GM19239 (cell line): ENCODE measurements at regions not wholly inside any gene's neighbourhood (a gene's known extent, or its start where the extent isn't known, plus 50 kb on each side); places are given as distances from the start of the nearest gene placed in this dataset.
"Not testable (repeated sequence)": the region's sequence is repeated elsewhere in the genome, so short reads cannot be mapped to it uniquely, and the experiment has no call there.

Experiments
- DNase-seq: peaks from one replicate; pipeline ENCODE4 v3.0.0; 2011; ENCODE audit warnings: low spot score; ENCODE audit not compliant: insufficient read length
- FAIRE-seq: peaks from 2 replicates; lab custom pipeline; 2011; peaks lifted over from hg19 to GRCh38; lab: Jason Lieb, UNC

- FAIRE-seq (no peak), DNase-seq (no peak)
Measured at GRCh38 chr11:56883371-56883987, 105.2 kb upstream of the OR5AK2 start.

DNA sequence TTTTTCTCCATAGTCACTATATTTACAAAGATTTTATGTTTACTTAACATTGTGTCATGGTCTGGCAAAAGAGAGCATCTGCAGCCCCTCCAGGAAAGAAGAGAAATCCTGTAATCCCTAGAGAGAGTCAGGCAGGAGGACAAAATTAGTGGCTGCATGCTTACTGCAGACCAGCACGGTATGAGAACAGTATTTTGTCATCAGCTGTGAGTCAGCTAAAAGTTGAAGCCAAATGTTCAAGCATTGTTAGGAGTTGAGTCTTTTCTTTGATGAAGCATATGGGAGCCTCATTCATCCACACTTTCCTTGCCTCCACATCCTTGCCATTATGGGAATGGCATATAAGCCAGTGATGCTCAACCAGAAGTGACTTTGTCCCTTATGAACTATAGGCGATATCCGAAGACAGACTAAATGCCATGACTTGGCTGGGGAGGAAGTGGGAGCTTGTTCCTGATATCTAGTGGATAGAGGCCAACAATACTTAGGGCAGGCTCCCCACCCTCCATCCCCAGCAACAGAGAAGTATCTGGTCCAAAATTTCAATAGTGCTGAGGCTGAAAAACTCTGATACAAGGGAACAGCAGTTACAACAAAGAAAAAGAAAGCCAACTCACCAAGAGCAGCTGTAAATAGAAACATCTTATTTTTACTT lies 112.0 kb upstream of the OR5AK2 start:
- FAIRE-seq, result no peak
- DNase-seq, result no peak

GRCh38 chr11:56855217-56855616 lies 106.7 kb upstream of the OR9G4 start:
- DNase-seq (no peak), FAIRE-seq (no peak)

- FAIRE-seq (no peak), DNase-seq (no peak)
Measured at GRCh38 chr11:56852131-56852530, 103.6 kb upstream of the OR9G4 start.

- FAIRE-seq (no peak), DNase-seq (no peak)
Measured at GRCh38 chr11:56849852-56850251, 101.4 kb upstream of the OR9G4 start.

DNA sequence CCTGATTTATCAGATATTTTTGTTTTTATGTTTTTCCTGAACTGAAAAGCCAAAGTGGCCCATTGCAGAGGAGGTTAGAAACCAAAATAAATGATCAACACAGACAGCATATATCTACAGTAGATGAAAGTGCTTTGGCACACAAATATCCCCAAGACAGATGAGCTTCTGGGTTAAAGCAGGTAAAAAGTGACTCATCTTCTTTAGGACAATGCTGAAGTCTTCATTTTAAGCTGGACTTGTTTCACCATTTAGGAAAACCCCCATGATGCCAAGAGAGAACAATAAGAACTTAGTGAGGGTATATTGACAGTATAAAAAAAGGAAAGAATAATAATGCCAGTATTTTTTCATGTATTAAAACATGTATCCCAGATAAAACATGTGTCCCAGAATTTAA lies 100.8 kb upstream of the OR9G4 start:
- DNase-seq (no peak), FAIRE-seq (no peak)

GRCh38 chr11:56848141-56848809 lies 99.8 kb upstream of the OR9G4 start:
- FAIRE-seq (no peak), DNase-seq (no peak)

- FAIRE-seq (no peak), DNase-seq (no peak)
Measured at GRCh38 chr11:56846631-56847576, 98.4 kb upstream of the OR9G4 start.

- FAIRE-seq, result no peak
- no peak for DNase-seq
Measured at GRCh38 chr11:56845121-56845732, 96.7 kb upstream of the OR9G4 start.

DNA sequence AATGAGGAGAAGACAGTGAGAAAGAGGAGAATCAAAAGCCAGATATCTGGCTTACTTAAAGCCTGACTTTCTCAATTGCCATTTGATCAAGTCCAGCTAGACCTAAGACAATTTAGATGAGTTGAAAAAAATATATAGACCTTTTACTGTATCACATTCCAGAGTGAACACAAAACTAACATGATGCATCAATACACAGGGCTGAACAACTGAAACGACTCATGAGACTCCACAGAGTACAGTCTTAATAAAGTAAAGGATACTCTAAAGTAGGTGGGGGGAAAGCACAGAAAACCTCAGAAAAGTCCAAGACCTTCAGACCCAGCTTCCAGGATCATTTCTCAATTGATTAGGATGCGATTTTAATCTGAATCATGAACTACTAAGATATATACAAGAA lies 95.3 kb upstream of the OR9G4 start:
- FAIRE-seq, result no peak
- DNase-seq, result no peak

DNA sequence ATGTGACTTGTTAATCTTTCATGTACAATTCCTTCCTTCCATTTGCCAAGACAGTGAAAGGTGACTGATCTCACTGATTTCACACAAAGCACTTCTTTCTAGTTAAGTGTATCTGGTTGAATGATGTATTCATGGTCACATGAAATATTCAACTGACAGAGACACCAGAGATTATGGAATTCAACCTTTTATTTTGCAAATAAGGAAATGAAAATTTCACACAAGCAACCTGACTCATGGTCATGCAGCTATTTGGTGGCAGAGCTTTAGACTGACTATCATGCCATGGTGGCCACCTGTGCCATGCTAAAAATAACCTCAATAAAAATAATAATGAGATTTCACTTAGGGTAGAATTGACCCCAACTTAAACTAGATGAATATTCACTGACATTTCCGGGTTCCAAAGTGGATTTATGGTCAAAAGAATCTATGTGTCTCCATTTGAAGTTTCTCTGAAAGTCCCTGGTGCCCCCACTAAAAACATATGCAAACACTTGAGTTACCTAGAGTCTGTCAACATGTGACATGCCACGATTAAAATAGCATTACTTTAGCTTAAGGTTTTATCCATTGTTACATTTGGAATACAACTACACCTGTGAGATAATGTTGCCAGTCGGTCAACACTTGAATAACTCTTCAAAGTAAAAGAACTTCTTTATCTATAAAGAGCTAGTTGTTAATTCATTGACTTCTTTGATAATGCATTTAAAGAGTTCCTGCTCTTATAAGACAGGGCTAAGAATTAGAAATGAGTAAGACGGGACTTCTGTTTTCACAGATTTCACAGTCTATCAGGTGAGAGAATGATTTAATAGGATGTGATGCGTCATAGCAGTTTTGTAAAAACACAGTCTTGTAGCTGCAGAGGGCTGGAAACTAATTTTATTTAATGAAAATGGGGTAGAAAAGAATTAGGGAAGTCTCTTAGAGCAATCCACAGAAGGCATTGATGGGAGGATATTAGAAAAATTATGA lies 94.6 kb upstream of the OR9G4 start:
- FAIRE-seq (no peak), DNase-seq (no peak)

DNA sequence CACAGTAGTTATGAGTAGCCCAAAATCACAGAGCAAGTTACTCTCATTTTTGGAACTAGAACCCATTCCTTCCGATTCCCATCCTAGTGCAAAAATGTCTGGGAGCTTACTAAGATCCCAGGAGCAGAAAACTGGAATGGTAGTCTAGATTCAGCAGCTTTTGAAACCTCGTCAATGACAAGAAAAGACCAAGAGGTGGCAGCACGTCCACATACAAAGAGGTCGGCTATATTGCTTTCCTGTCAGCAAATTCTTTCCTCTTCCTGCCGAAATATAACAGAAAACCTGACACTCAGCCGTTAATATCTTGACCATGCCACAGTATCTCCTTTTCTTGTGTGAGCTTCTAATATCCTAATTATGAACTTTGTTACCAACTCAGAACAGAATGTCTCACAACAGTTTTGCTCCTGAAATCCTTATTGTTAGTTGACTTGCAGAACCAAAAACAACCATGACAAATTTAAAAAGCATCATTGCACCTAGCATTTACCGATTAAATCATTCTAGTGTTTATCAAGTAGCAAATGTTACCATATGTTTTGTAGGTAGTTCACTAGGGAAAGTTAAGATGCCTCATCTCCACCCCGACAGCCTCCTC lies 92.8 kb upstream of the OR9G4 start:
- FAIRE-seq, result peak; percentile 75

DNA sequence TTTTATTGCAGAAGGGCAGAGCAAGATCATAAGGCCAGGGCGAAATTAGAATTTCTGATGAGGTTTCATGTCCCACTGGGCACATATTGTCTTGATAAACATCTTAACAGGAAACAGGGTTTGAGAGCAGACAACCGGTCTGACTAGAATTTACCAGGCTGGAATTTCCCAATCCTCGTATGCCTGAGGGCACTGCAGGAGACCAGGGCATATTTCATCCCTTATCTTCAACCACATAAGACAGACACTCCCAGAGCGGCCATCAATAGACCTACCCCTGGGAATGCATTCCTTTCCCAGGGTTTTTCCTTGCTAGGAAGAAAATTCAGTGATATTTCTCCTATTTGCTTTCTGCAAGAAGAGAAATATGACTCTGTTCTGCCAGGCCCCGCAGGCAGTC lies 78.9 kb upstream of the OR9G4 start:
- not testable (repeated sequence) for FAIRE-seq, DNase-seq

More for the DNA sequence above, 92.8 kb upstream of the OR9G4 start:
- peak; percentile 4 for DNase-seq

GRCh38 chr11:56819916-56820315 lies 71.4 kb upstream of the OR9G4 start:
- FAIRE-seq (no peak), DNase-seq (no peak)

- DNase-seq (no peak), FAIRE-seq (no peak)
Measured at GRCh38 chr11:56817661-56818060, 69.2 kb upstream of the OR9G4 start.

DNA sequence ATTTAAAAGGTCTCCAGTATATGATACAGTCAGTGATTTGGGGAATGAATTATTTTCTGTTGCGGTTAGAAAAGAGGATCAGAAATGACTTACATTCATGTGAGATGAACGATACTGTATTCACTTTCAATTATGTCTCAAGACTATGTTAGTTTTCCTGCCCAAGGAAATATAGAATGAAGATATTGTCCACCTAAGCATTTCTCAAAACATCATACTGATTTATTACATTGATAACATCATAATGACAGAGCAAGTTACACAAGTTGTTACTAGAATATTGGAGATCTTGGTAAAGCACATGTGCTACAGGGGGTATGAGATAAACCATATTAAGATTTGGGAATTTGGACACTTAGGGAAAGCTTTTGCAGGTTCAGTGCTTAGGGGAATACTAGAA lies 67.8 kb upstream of the OR9G4 start:
- no peak for FAIRE-seq
- DNase-seq, result no peak

DNA sequence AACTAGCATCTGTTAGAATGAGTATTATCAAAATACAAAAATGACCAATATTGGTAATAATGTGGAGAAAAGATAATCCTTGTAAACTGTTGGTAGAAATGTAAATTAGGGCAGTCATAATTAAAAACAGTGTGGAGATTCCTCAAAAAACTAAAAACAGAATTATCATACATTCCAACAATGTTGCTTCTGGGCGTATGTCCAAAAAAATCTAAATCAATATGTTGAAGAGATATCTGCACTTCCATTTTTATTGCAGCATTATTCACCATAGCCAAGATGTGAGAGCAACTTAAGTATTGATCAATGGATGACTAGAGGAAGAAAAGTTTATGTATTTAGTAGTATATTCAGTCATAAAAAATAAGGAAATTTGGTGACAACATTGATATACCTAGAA lies 59.8 kb upstream of the OR9G4 start:
- FAIRE-seq (no peak), DNase-seq (no peak)

GRCh38 chr11:56799691-56800210 lies 51.3 kb upstream of the OR9G4 start:
- no peak for DNase-seq
- no peak for FAIRE-seq
